Motor neuron (in vitro differentiated cells): ENCODE measurements at regions not wholly inside any gene's neighbourhood (a gene's known extent, or its start where the extent isn't known, plus 50 kb on each side); places are given as distances from the start of the nearest gene placed in this dataset.

Experiments used
- ATAC-seq, 8 experiments: fragments of 200-7000 bp; cut with Tn5 transposase; replicated peaks in 6 of 8; 2 replicates each; pipeline ENCODE4 v1.8.0; 2021; ENCODE audit warnings: mild to moderate bottlenecking in 8 of 8, moderate library complexity in 8 of 8
- H3K27ac ChIP-seq, 2 donors: fragments of 250-450 bp; sonication (Bioruptor Pico); 2 replicates each; pipeline ENCODE4 v1.9.0; 2021; ENCODE audit warnings: antibody characterized with exemption in 2 of 2, mild to moderate bottlenecking in 2 of 2, moderate library complexity in 1 of 2
- H3K4me1 ChIP-seq, 2 donors: fragments of 250-450 bp; sonication (Bioruptor Pico); replicated peaks in 1 of 2; 2 replicates each; pipeline ENCODE4 v1.6.1; 2021; ENCODE audit warnings: antibody characterized with exemption in 2 of 2, mild to moderate bottlenecking in 2 of 2, moderate library complexity in 1 of 2
- H3K4me3 ChIP-seq, 5 donors: fragments of 250-450 bp; sonication (Bioruptor Pico); 2 replicates each; pipeline ENCODE4 v1.9.0; 2021; ENCODE audit warnings: antibody characterized with exemption in 5 of 5, mild to moderate bottlenecking in 5 of 5, moderate library complexity in 4 of 5
- WGBS, 10 experiments: fragments of 450-650 bp; shearing (Covaris generic); methylation state at CpG; one replicate each; pipeline ENCODE4 v1.0.0; 2022; 5-methylcytosine and 5-hydroxymethylcytosine counted together
- in situ Hi-C, 9 experiments: fragments of 400-800 bp; cut with MboI; loops; one replicate each; pipeline ENCODE4 v1.15.0; 2021; ENCODE audit warnings: low sequenced_read_pairs in 9 of 9, low pct_unique_long_range_greater_than_20kb in 2 of 9; ENCODE audit not compliant: unreplicated experiment in 9 of 9

- Histone ChIP-seq H3K4me1 (peaks cover 3 to 15% of the 10 kb centered on the region in 2 donors), H3K27ac (no peak overlapping the region), H3K4me3 (no peak overlapping the region)
- in situ Hi-C loops: loop anchor here in 1 of 9 experiments (25.0 kb wide), 1 partner anchor 179 kb away; no protein-coding TSS in a partner anchor
- peak in 5 of 8 experiments; percentile 27 to 90 (median 79) for ATAC-seq
- WGBS, 10 experiments: 25 to 86% (median 52%) methylated on average over 1 to 4 of the region's 5 CpGs; no CpG with 5 or more reads in 4 of the 10 experiments
Measured at GRCh38 chrX:40465735-40466551, 114.8 kb upstream of the ATP6AP2 start.

GRCh38 chrX:40462795-40463194 lies 118.0 kb upstream of the ATP6AP2 start:
- WGBS, 10 experiments: 0 to 83% (median 80%) methylated on average over 1 to 4 of the region's 4 CpGs; no CpG with 5 or more reads in 5 of the 10 experiments
- H3K4me3 ChIP-seq: no peak overlapping the region
- peak in 1 of 8 experiments; percentile 28 for ATAC-seq
- no peak overlapping the region for H3K27ac ChIP-seq
- peaks cover 4 to 13% of the 10 kb centered on the region in 2 donors for H3K4me1 ChIP-seq
- in situ Hi-C loops: loop anchor here in 1 of 9 experiments (25.0 kb wide), 1 partner anchor 175 kb away; no protein-coding TSS in a partner anchor

- no peak for ATAC-seq
- in situ Hi-C loops: loop anchor here in 1 of 9 experiments (25.0 kb wide), 1 partner anchor 174 kb away; no protein-coding TSS in a partner anchor
- peaks cover 4 to 11% of the 10 kb centered on the region in 2 donors for H3K4me1 ChIP-seq
- no peak overlapping the region for H3K4me3 ChIP-seq
- 38 to 100% (median 60%) methylated on average over 1 to 4 of the region's 5 CpGs; no CpG with 5 or more reads in 5 of the 10 experiments for WGBS, 10 experiments
- no peak overlapping the region for H3K27ac ChIP-seq
Measured at GRCh38 chrX:40460926-40461325, 119.8 kb upstream of the ATP6AP2 start.

- 0% methylated on average over 1 of the region's 5 CpGs; no CpG with 5 or more reads in 9 of the 10 experiments for WGBS, 10 experiments
- peak in 6 of 8 experiments; percentile 59 to 91 (median 86) for ATAC-seq
- Histone ChIP-seq H3K27ac (peak overlapping the region in 1 of 2 donors; percentile 22), H3K4me3 (no peak overlapping the region), H3K4me1 (peaks cover 4% of the 10 kb centered on the region in 2 donors)
- in situ Hi-C loops: loop anchor here in 1 of 9 experiments (25.0 kb wide), 1 partner anchor 172 kb away; no protein-coding TSS in a partner anchor
Measured at GRCh38 chrX:40459571-40460158, 121.1 kb upstream of the ATP6AP2 start.

- in situ Hi-C loops: loop anchor here in 1 of 9 experiments (25.0 kb wide), 1 partner anchor 170 kb away; no protein-coding TSS in a partner anchor
- no peak for ATAC-seq
- Histone ChIP-seq H3K4me1 (peaks cover 4% of the 10 kb centered on the region in 2 donors), H3K27ac (no peak overlapping the region), H3K4me3 (no peak overlapping the region)
Measured at GRCh38 chrX:40457406-40457805, 123.4 kb upstream of the ATP6AP2 start.

GRCh38 chrX:40452031-40452430 lies 128.7 kb upstream of the ATP6AP2 start:
- peaks cover 0 to 6% of the 10 kb centered on the region in 2 donors for H3K4me1 ChIP-seq
- peak in 3 of 8 experiments; percentile 76 to 90 (median 89) for ATAC-seq
- in situ Hi-C loops: loop anchor here in 1 of 9 experiments (25.0 kb wide), 1 partner anchor 165 kb away; no protein-coding TSS in a partner anchor
- no peak overlapping the region for H3K4me3 ChIP-seq
- H3K27ac ChIP-seq: no peak overlapping the region
- WGBS, 10 experiments: 0 to 90% (median 41%) methylated on average over 1 to 2 of the region's 6 CpGs; no CpG with 5 or more reads in 6 of the 10 experiments

- 40 to 80% (median 62%) methylated on average over 1 to 8 of the region's 8 CpGs; no CpG with 5 or more reads in 5 of the 10 experiments for WGBS, 10 experiments
- Histone ChIP-seq H3K4me1 (peaks cover 3 to 12% of the 10 kb centered on the region in 2 donors), H3K4me3 (no peak overlapping the region), H3K27ac (no peak overlapping the region)
- in situ Hi-C loops: loop anchor here in 1 of 9 experiments (25.0 kb wide), 1 partner anchor 163 kb away; no protein-coding TSS in a partner anchor
- no peak for ATAC-seq
Measured at GRCh38 chrX:40449956-40450706, 130.6 kb upstream of the ATP6AP2 start.

- H3K27ac ChIP-seq: no peak overlapping the region
- in situ Hi-C loops: no loop called here
- H3K4me3 ChIP-seq: no peak overlapping the region
- peaks cover 9 to 15% of the 10 kb centered on the region in 2 donors for H3K4me1 ChIP-seq
- ATAC-seq: no peak
- 69% methylated on average over 6 of the region's 7 CpGs; no CpG with 5 or more reads in 9 of the 10 experiments for WGBS, 10 experiments
Measured at GRCh38 chrX:40449396-40449795, 131.4 kb upstream of the ATP6AP2 start.

- no peak overlapping the region for H3K4me3 ChIP-seq
- ATAC-seq: no peak
- peaks cover 9 to 15% of the 10 kb centered on the region in 2 donors for H3K4me1 ChIP-seq
- H3K27ac ChIP-seq: no peak overlapping the region
- in situ Hi-C loops: no loop called here
- WGBS, 10 experiments: 57 to 60% methylated on average over 3 to 4 of the region's 6 CpGs; no CpG with 5 or more reads in 8 of the 10 experiments
Measured at GRCh38 chrX:40448793-40449192, 132.0 kb upstream of the ATP6AP2 start.

- peak in 1 of 8 experiments; percentile 50 for ATAC-seq
- H3K4me1 ChIP-seq: peaks cover 9 to 15% of the 10 kb centered on the region in 2 donors
- H3K27ac ChIP-seq: no peak overlapping the region
- in situ Hi-C loops: no loop called here
- no peak overlapping the region for H3K4me3 ChIP-seq
- WGBS, 10 experiments: 49% methylated on average over 3 of the region's 6 CpGs; no CpG with 5 or more reads in 9 of the 10 experiments
Measured at GRCh38 chrX:40446921-40447320, 133.8 kb upstream of the ATP6AP2 start.

GRCh38 chrX:40445691-40446090 lies 135.1 kb upstream of the ATP6AP2 start:
- WGBS, 10 experiments: 40 to 80% (median 61%) methylated on average over 1 to 2 of the region's 3 CpGs; no CpG with 5 or more reads in 7 of the 10 experiments

GRCh38 chrX:40444798-40445496 lies 135.8 kb upstream of the ATP6AP2 start:
- Histone ChIP-seq H3K4me1 (peaks cover 12 to 21% of the 10 kb centered on the region in 2 donors), H3K27ac (no peak overlapping the region), H3K4me3 (no peak overlapping the region)
- in situ Hi-C loops: no loop called here
- ATAC-seq: no peak
- WGBS, 10 experiments: 25 to 50% methylated on average over 2 to 6 of the region's 12 CpGs; no CpG with 5 or more reads in 8 of the 10 experiments

More at GRCh38 chrX:40445691-40446090, 135.1 kb upstream of the ATP6AP2 start:
- in situ Hi-C loops: no loop called here
- no peak for ATAC-seq
- Histone ChIP-seq H3K4me1 (peaks cover 10 to 21% of the 10 kb centered on the region in 2 donors), H3K27ac (no peak overlapping the region), H3K4me3 (no peak overlapping the region)
